Keratinocyte (primary cell): ENCODE measurements at regions not wholly inside any gene's neighbourhood (a gene's known extent, or its start where the extent isn't known, plus 50 kb on each side); places are given as distances from the start of the nearest gene placed in this dataset.

Experiments used
- DNase-seq: peaks from one replicate; pipeline ENCODE4 v3.0.0-alpha.2; 2011; ENCODE audit warnings: low read depth, missing footprints, low spot score
- FAIRE-seq: peaks from 2 replicates; lab custom pipeline; 2011; peaks lifted over from hg19 to GRCh38; lab: Jason Lieb, UNC
- H2AFZ ChIP-seq: 2 replicates; pipeline ENCODE4 v1.6.0; 2012; ENCODE audit warnings: low read length, control low read depth, inconsistent platforms; ENCODE audit not compliant: control insufficient read depth
- H3K27ac ChIP-seq: 2 replicates; pipeline ENCODE4 v1.5.1; 2011; ENCODE audit warnings: low read length; ENCODE audit not compliant: control insufficient read depth, insufficient read depth
- H3K27me3 ChIP-seq: 3 replicates; pipeline ENCODE4 v1.6.0; 2011; ENCODE audit warnings: low read length; ENCODE audit not compliant: control insufficient read depth, insufficient read depth; ENCODE audit errors: extremely low read depth
- H3K36me3 ChIP-seq, 2 experiments: 2 replicates in 1 of 2; 3 replicates in 1 of 2; pipeline ENCODE4 v1.5.1; 2011; ENCODE audit warnings: low read length in 2 of 2, mild to moderate bottlenecking in 1 of 2; ENCODE audit not compliant: control insufficient read depth in 2 of 2, insufficient read depth in 2 of 2; ENCODE audit errors: extremely low read depth in 1 of 2
- H3K4me1 ChIP-seq: 3 replicates; pipeline ENCODE4 v1.5.1; 2011; ENCODE audit warnings: low read length; ENCODE audit not compliant: control insufficient read depth, insufficient read depth; ENCODE audit errors: extremely low read depth
- H3K4me2 ChIP-seq: 3 replicates; pipeline ENCODE4 v1.6.0; 2011; ENCODE audit warnings: low read depth, low read length; ENCODE audit not compliant: control insufficient read depth, insufficient read depth; ENCODE audit errors: extremely low read depth
- H3K4me3 ChIP-seq, 3 experiments: fragments of 200-600 bp in 1 of 3; sonication (generic) in 1 of 3; 2 replicates in 2 of 3; 3 replicates in 1 of 3; pipeline ENCODE4 v1.5.1; 2011 to 2016; ENCODE audit warnings: low read length in 3 of 3, mild to moderate bottlenecking in 3 of 3, control low read depth in 2 of 3, inconsistent platforms in 1 of 3, low read depth in 1 of 3, mixed read lengths in 1 of 3, mixed run types in 1 of 3, moderate library complexity in 1 of 3; ENCODE audit not compliant: control insufficient read depth in 2 of 3, insufficient read depth in 2 of 3; ENCODE audit errors: extremely low read depth in 1 of 3
- H3K79me2 ChIP-seq: 2 replicates; pipeline ENCODE4 v1.6.0; 2012; ENCODE audit warnings: low read length; ENCODE audit not compliant: control insufficient read depth, insufficient read depth
- H3K9ac ChIP-seq: 3 replicates; pipeline ENCODE4 v1.6.0; 2011; ENCODE audit warnings: low read length; ENCODE audit not compliant: control insufficient read depth, insufficient read depth; ENCODE audit errors: extremely low read depth
- H3K9me1 ChIP-seq: 3 replicates; pipeline ENCODE4 v1.6.0; 2011; ENCODE audit warnings: low read length; ENCODE audit not compliant: control insufficient read depth, insufficient read depth; ENCODE audit errors: extremely low read depth
- H3K9me3 ChIP-seq: 2 replicates; pipeline ENCODE4 v1.5.1; 2012; ENCODE audit warnings: low read depth, low read length; ENCODE audit not compliant: control insufficient read depth
- H4K20me1 ChIP-seq: 3 replicates; pipeline ENCODE4 v1.6.0; 2011; ENCODE audit warnings: low read length; ENCODE audit not compliant: control insufficient read depth, insufficient read depth; ENCODE audit errors: extremely low read depth
- CTCF ChIP-seq, 3 experiments: IDR thresholded peaks in 1 of 3; conservative IDR thresholded peaks in 1 of 3; optimal IDR thresholded peaks in 1 of 3; 2 replicates in 2 of 3; 3 replicates in 1 of 3; pipeline versions ENCODE3 to v1.5.1; 2011; ENCODE audit warnings: low read length in 3 of 3, mild to moderate bottlenecking in 3 of 3, moderate library complexity in 2 of 3, control low read depth in 1 of 3, inconsistent platforms in 1 of 3; ENCODE audit not compliant: insufficient read depth in 2 of 3; ENCODE audit errors: extremely low read depth in 1 of 3
- EZH2 ChIP-seq: IDR thresholded peaks from one replicate; pipeline ENCODE4 v1.6.1; 2012; ENCODE audit warnings: inconsistent platforms, mild to moderate bottlenecking, low read length, moderate library complexity
- dilution Hi-C: fragments of 300-500 bp; cut with MboI; formaldehyde crosslinking; loops from one replicate; pipeline ENCODE4 v1.7.0; 2020; ENCODE audit warnings: low sequenced_read_pairs; ENCODE audit not compliant: extremely low pct_ligation_motif_present

GRCh38 chr12:7571257-7571656, 67.7 kb upstream of the CD163 start:
- DNase-seq (no peak), FAIRE-seq (no peak)
- no peak overlapping the region for H2AFZ ChIP-seq
- no peaks in the 10 kb centered on the region for H3K9me1 ChIP-seq
- H4K20me1 ChIP-seq = no peaks in the 10 kb centered on the region
- no peak overlapping the region for H3K9ac ChIP-seq
- H3K36me3 ChIP-seq = no peaks in the 10 kb centered on the region
- H3K4me3 ChIP-seq = no peak overlapping the region
- no peaks in the 10 kb centered on the region for H3K4me1 ChIP-seq
- TF ChIP-seq CTCF (optimal IDR thresholded peaks at IDR 0.05 in 1 of 3, IDR thresholded peaks at IDR 0.05 in 1 of 3, conservative IDR thresholded peaks at IDR 0.05 in 1 of 3; ENCODE audit: extremely low read depth in 1 of 3, insufficient read depth in 2 of 3, low read length in 3 of 3) = no peak
- TF ChIP-seq EZH2 = no peak
- no peak overlapping the region for H3K4me2 ChIP-seq
- dilution Hi-C loops = no loop called here
- H3K79me2 ChIP-seq = no peaks in the 10 kb centered on the region
- no peaks in the 10 kb centered on the region for H3K27me3 ChIP-seq
- H3K27ac ChIP-seq = no peak overlapping the region
- H3K9me3 ChIP-seq = no peaks in the 10 kb centered on the region

- H3K9me1 ChIP-seq = no peaks in the 10 kb centered on the region
- no peak overlapping the region for H3K9ac ChIP-seq
- H3K4me1 ChIP-seq = no peaks in the 10 kb centered on the region
- no peaks in the 10 kb centered on the region for H3K79me2 ChIP-seq
- FAIRE-seq = no peak
- no peak overlapping the region for H3K4me2 ChIP-seq
- TF ChIP-seq CTCF (optimal IDR thresholded peaks at IDR 0.05 in 1 of 3, IDR thresholded peaks at IDR 0.05 in 1 of 3, conservative IDR thresholded peaks at IDR 0.05 in 1 of 3; ENCODE audit: extremely low read depth in 1 of 3, insufficient read depth in 2 of 3, low read length in 3 of 3) (no peak), EZH2 (no peak)
- no peak overlapping the region for H3K4me3 ChIP-seq
- no peak overlapping the region for H2AFZ ChIP-seq
- H3K36me3 ChIP-seq = no peaks in the 10 kb centered on the region
- dilution Hi-C loops = no loop called here
- H4K20me1 ChIP-seq = no peaks in the 10 kb centered on the region
- H3K27me3 ChIP-seq = no peaks in the 10 kb centered on the region
- H3K27ac ChIP-seq = no peak overlapping the region
- no peak for DNase-seq
- H3K9me3 ChIP-seq = no peaks in the 10 kb centered on the region
Observed at GRCh38 chr12:7557227-7557626, 53.6 kb upstream of the CD163 start.
